HepG2 (cell line): ENCODE measurements at regions not wholly inside any gene's neighbourhood (a gene's known extent, or its start where the extent isn't known, plus 50 kb on each side); places are given as distances from the start of the nearest gene placed in this dataset.

Experiments used
- ATAC-seq: fragments of 200-7000 bp; cut with Tn5 transposase; 3 replicates; pipeline ENCODE4 v1.9.1; 2020; ENCODE audit warnings: mild to moderate bottlenecking, moderate library complexity
- BruUV-seq: library from RNA; stranded (reverse); fragments of 400-500 nt; replicated peaks from 2 replicates; lab custom pipeline; 2021; lab: Mats Ljungman, UMichigan
- CTCF ChIA-PET: fragments of 300-600 bp; formaldehyde crosslinking; extraction: SDS; loops from one replicate; lab custom pipeline; 2021; ENCODE audit warnings: low total read pairs, inconsistent platforms, low intra/inter-chr PET ratio; lab: Yijun Ruan, JAX
- POLR2A ChIA-PET: fragments of 350-600 bp; sonication (Branson Sonifier 250); formaldehyde crosslinking; loops from one replicate; lab custom pipeline; 2020; ENCODE audit warnings: antibody characterized with exemption, inconsistent platforms; lab: Yijun Ruan, JAX
- DNase-seq: peaks from one replicate; pipeline ENCODE4 v3.0.0-alpha.2; 2015; ENCODE audit warnings: low spot score
- FAIRE-seq: peaks from 3 replicates; lab custom pipeline; 2011; peaks lifted over from hg19 to GRCh38; lab: Jason Lieb, UNC
- H2AFZ ChIP-seq: one replicate; pipeline ENCODE4 v1.6.1; 2011; ENCODE audit warnings: low read length, inconsistent platforms
- H3K27ac ChIP-seq: fragments of 300-600 bp; 3 replicates; pipeline ENCODE4 v1.8.0; 2011; ENCODE audit warnings: mixed run types, mild to moderate bottlenecking, mixed read lengths, low read length, inconsistent platforms; ENCODE audit not compliant: insufficient read depth; ENCODE audit errors: extremely low read length
- H3K27me3 ChIP-seq, 2 experiments: fragments of 200-600 bp in 1 of 2; 2 replicates in 1 of 2; 3 replicates in 1 of 2; pipeline versions ENCODE4 v1.6.0 to v1.8.0; 2011; ENCODE audit warnings: low read length in 2 of 2, mild to moderate bottlenecking in 2 of 2, moderate library complexity in 2 of 2, inconsistent platforms in 1 of 2; ENCODE audit not compliant: insufficient read depth in 2 of 2, control insufficient read depth in 1 of 2
- H3K36me3 ChIP-seq, 2 experiments: fragments of 200-600 bp in 1 of 2; replicated peaks in 1 of 2; 2 replicates in 1 of 2; 3 replicates in 1 of 2; pipeline versions ENCODE4 v1.5.1 to v1.8.0; 2011; ENCODE audit warnings: low read length in 2 of 2, inconsistent platforms in 1 of 2; ENCODE audit not compliant: insufficient read depth in 2 of 2, control insufficient read depth in 1 of 2
- H3K4me1 ChIP-seq: 2 replicates; pipeline ENCODE4 v1.5.1; 2012; ENCODE audit warnings: low read length, inconsistent platforms; ENCODE audit not compliant: insufficient read depth
- H3K4me2 ChIP-seq: 2 replicates; pipeline ENCODE4 v1.6.0; 2011; ENCODE audit warnings: low read depth, low read length, inconsistent platforms
- H3K4me3 ChIP-seq, 3 experiments: fragments of 200-600 bp in 1 of 3; sonication (generic), shearing (Covaris generic) in 1 of 3; replicated peaks in 1 of 3; 2 replicates each; pipeline ENCODE4 v1.5.1; 2011 to 2016; ENCODE audit warnings: low read length in 3 of 3, inconsistent platforms in 2 of 3, low read depth in 2 of 3, mild to moderate bottlenecking in 2 of 3, control low read depth in 1 of 3, mixed read lengths in 1 of 3; ENCODE audit not compliant: insufficient read depth in 1 of 3
- H3K79me2 ChIP-seq: one replicate; pipeline ENCODE4 v1.6.1; 2011; ENCODE audit warnings: low read length, inconsistent platforms; ENCODE audit not compliant: insufficient read depth
- H3K9ac ChIP-seq: 2 replicates; pipeline ENCODE4 v1.6.0; 2011; ENCODE audit warnings: mild to moderate bottlenecking, low read depth, low read length, inconsistent platforms; ENCODE audit not compliant: insufficient read depth
- H3K9me3 ChIP-seq: 2 replicates; pipeline ENCODE4 v1.5.1; 2012; ENCODE audit warnings: mild to moderate bottlenecking, low read length
- H4K20me1 ChIP-seq: 2 replicates; pipeline ENCODE4 v1.6.0; 2011; ENCODE audit warnings: inconsistent platforms, mild to moderate bottlenecking, low read length, moderate library complexity; ENCODE audit not compliant: insufficient read depth
- DMAP1 ChIP-seq: IDR thresholded peaks from 2 replicates; pipeline ENCODE4 v1.6.1; 2016
- PLRG1 ChIP-seq: fragments of 450-650 bp; conservative IDR thresholded peaks from 2 replicates; pipeline ENCODE4 v1.6.1; 2016
- RARG ChIP-seq: sonication (generic); formaldehyde crosslinking; IDR thresholded peaks from 2 replicates; pipeline ENCODE4 v1.4.0; 2020; ENCODE audit warnings: low read depth, mild to moderate bottlenecking, missing genetic modification reagents
- SP4 ChIP-seq: sonication (generic); formaldehyde crosslinking; IDR thresholded peaks from 2 replicates; pipeline ENCODE4 v1.8.1; 2023; ENCODE audit warnings: mild to moderate bottlenecking, missing genetic modification reagents
- STAT5B ChIP-seq: sonication (generic); formaldehyde crosslinking; IDR thresholded peaks from 2 replicates; pipeline ENCODE4 v1.4.0; 2020; ENCODE audit warnings: missing genetic modification reagents
- THAP7 ChIP-seq: sonication (generic); formaldehyde crosslinking; IDR thresholded peaks from 2 replicates; pipeline ENCODE4 v1.8.1; 2023; ENCODE audit warnings: mild to moderate bottlenecking, missing genetic modification reagents
- ZBTB2 ChIP-seq: sonication (generic); formaldehyde crosslinking; IDR thresholded peaks from 2 replicates; pipeline ENCODE4 v1.8.0; 2022; ENCODE audit warnings: low read depth, missing genetic modification reagents
- ZBTB34 ChIP-seq: sonication (generic); formaldehyde crosslinking; IDR thresholded peaks from 2 replicates; pipeline ENCODE4 v1.8.0; 2022; ENCODE audit warnings: mild to moderate bottlenecking, missing genetic modification reagents
- ZMYM2 ChIP-seq: sonication (generic); formaldehyde crosslinking; IDR thresholded peaks from 2 replicates; pipeline ENCODE4 v1.8.0; 2022; ENCODE audit warnings: mild to moderate bottlenecking, missing genetic modification reagents
- ZMYM3 ChIP-seq: sonication (generic); formaldehyde crosslinking; IDR thresholded peaks from 2 replicates; pipeline ENCODE4 v1.5.1; 2020; ENCODE audit warnings: mild to moderate bottlenecking, missing genetic modification reagents
- ZNF256 ChIP-seq: sonication (generic); formaldehyde crosslinking; conservative IDR thresholded peaks from 2 replicates; pipeline ENCODE4 v1.4.0; 2020; ENCODE audit warnings: missing genetic modification reagents
- ZNF574 ChIP-seq: sonication (generic); formaldehyde crosslinking; IDR thresholded peaks from 2 replicates; pipeline ENCODE4 v1.4.0; 2020; ENCODE audit warnings: missing genetic modification reagents
- ZNF766 ChIP-seq: sonication (generic); formaldehyde crosslinking; IDR thresholded peaks from 2 replicates; pipeline ENCODE4 v1.5.0; 2020; ENCODE audit warnings: missing genetic modification reagents, borderline replicate concordance
- in situ Hi-C: cut with HindIII; loops from 2 replicates; pipeline ENCODE4 v1.10.0; 2017; ENCODE audit warnings: low pct_unique_long_range_greater_than_20kb; ENCODE audit not compliant: extremely low pct_ligation_motif_present
- intact Hi-C: fragments of 100-400 bp; cut with micrococcal nuclease; formaldehyde crosslinking; loops from one replicate; pipeline ENCODE4 v1.10.0; 2022; ENCODE audit not compliant: unreplicated experiment
- TF ChIP-seq, protein P1 (sequence below): sonication (generic); formaldehyde crosslinking; conservative IDR thresholded peaks from 2 replicates; pipeline ENCODE4 v1.4.0; 2020; ENCODE audit warnings: mild to moderate bottlenecking, missing genetic modification reagents, moderate library complexity

DNA sequence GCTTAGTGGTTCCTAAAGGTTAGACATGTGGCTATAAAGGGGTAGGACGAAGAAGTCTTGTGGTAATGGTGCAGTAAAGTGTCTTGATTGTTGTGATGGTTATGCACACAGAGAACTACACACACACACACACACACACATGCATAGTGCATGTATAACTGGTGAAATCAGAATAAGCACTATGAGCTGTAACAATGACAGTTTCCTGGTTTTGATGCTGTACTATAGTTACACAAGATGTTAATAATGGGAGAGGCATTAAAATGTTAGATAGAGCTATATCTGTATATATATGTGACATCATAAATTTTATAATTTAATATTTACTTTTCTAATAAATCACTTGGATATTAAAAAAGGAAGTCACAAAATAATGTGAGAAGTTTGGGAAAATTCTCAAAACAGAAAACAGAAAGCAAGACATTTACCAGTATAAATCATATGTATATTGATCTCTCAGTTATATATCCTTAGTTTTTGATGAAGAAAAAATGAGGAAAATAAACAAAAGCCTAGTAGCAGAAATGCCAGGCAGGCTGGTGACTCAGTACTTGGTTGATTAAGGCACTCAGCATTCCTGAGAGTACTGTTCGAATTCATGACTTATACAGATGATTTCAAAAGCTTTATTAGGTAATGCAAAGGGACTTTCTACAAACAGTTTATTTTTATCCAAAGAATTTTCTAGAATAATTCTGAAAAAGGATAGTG is 350.5 kb upstream of the DAB2 start (continued):
- TF ChIP-seq, protein P1, sequence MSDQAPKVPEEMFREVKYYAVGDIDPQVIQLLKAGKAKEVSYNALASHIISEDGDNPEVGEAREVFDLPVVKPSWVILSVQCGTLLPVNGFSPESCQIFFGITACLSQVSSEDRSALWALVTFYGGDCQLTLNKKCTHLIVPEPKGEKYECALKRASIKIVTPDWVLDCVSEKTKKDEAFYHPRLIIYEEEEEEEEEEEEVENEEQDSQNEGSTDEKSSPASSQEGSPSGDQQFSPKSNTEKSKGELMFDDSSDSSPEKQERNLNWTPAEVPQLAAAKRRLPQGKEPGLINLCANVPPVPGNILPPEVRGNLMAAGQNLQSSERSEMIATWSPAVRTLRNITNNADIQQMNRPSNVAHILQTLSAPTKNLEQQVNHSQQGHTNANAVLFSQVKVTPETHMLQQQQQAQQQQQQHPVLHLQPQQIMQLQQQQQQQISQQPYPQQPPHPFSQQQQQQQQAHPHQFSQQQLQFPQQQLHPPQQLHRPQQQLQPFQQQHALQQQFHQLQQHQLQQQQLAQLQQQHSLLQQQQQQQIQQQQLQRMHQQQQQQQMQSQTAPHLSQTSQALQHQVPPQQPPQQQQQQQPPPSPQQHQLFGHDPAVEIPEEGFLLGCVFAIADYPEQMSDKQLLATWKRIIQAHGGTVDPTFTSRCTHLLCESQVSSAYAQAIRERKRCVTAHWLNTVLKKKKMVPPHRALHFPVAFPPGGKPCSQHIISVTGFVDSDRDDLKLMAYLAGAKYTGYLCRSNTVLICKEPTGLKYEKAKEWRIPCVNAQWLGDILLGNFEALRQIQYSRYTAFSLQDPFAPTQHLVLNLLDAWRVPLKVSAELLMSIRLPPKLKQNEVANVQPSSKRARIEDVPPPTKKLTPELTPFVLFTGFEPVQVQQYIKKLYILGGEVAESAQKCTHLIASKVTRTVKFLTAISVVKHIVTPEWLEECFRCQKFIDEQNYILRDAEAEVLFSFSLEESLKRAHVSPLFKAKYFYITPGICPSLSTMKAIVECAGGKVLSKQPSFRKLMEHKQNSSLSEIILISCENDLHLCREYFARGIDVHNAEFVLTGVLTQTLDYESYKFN (CRISPR knock-in tag) = no peak
- TF ChIP-seq SP4 (no peak), ZMYM2 (no peak), ZMYM3 (CRISPR knock-in tag) (no peak), ZNF766 (no peak), RARG (CRISPR knock-in tag) (no peak), ZNF256 (CRISPR knock-in tag) (no peak), STAT5B (no peak), PLRG1 (no peak)

- H2AFZ ChIP-seq = no peak overlapping the region
- no peaks in the 10 kb centered on the region for H3K27me3 ChIP-seq
- no peak overlapping the region for H3K4me3 ChIP-seq
- POLR2A ChIA-PET = no interaction called here
- H3K27ac ChIP-seq = no peak overlapping the region
- no TSS peak for BruUV-seq
- in situ Hi-C loops = no loop called here
- no peaks in the 10 kb centered on the region for H3K4me1 ChIP-seq
- FAIRE-seq = no peak
- H3K4me2 ChIP-seq = no peak overlapping the region
- H3K36me3 ChIP-seq = no peaks in the 10 kb centered on the region
- DNase-seq = no peak
- intact Hi-C loops = no loop called here
- ATAC-seq = no peak
- no peaks in the 10 kb centered on the region for H3K79me2 ChIP-seq
- no peaks in the 10 kb centered on the region for H4K20me1 ChIP-seq
- CTCF ChIA-PET = no interaction called here
- no peaks in the 10 kb centered on the region for H3K9me3 ChIP-seq
- no peak overlapping the region for H3K9ac ChIP-seq
- TF ChIP-seq ZNF574 (no peak), ZBTB34 (CRISPR knock-in tag) (no peak), THAP7 (CRISPR knock-in tag) (no peak), ZBTB2 (no peak), DMAP1 (CRISPR knock-in tag) (no peak)
Observed at GRCh38 chr5:39774605-39775004, 349.8 kb upstream of the DAB2 start.
